ENCODE measurements at regions not wholly inside any gene's neighbourhood (a gene's known extent, or its start where the extent isn't known, plus 50 kb on each side); places are given as distances from the start of the nearest gene placed in this dataset.

GRCh38 chr14:83924259-83924658 lies 1605.7 kb upstream of the FLRT2 start:
- no peak for TF ChIP-seq EZH2phosphoT487 (IDR thresholded peaks at IDR 0.05; ENCODE audit: insufficient read depth, low read depth)
- TF ChIP-seq EZH2 (IDR thresholded peaks at IDR 0.05; ENCODE audit: insufficient read depth, poor library complexity, severe bottlenecking), result no peak
